NCI-H146 treated with DMSO at 0.1 percent for 48 hours (cell line): ENCODE measurements at regions not wholly inside any gene's neighbourhood (a gene's known extent, or its start where the extent isn't known, plus 50 kb on each side); places are given as distances from the start of the nearest gene placed in this dataset.
"Not testable (repeated sequence)": the region's sequence is repeated elsewhere in the genome, so short reads cannot be mapped to it uniquely, and the experiment has no call there.

Source experiments
- DNase-seq: peaks from one replicate; lab custom pipeline; 2025; ENCODE audit not compliant: unreplicated experiment; lab: John Stamatoyannopoulos, UW

- no peak for DNase-seq
These were observed 1127.3 kb downstream of the SUCLG1 start for GRCh38 chr2:83331810-83332209.

- no peak for DNase-seq
These were observed 1136.0 kb downstream of the SUCLG1 start for GRCh38 chr2:83323038-83323437.

GRCh38 chr2:83320053-83320452 is 1139.0 kb downstream of the SUCLG1 start:
- DNase-seq = no peak

- DNase-seq = no peak
These were observed 1153.2 kb downstream of the SUCLG1 start for GRCh38 chr2:83305758-83306378.

- no peak for DNase-seq
These were observed 1168.0 kb downstream of the SUCLG1 start for GRCh38 chr2:83291083-83291482.

- DNase-seq = no peak
These were observed 1176.2 kb downstream of the SUCLG1 start for GRCh38 chr2:83282841-83283240.

- DNase-seq = no peak
These were observed 1176.9 kb downstream of the SUCLG1 start for GRCh38 chr2:83282043-83282795.

- DNase-seq = no peak
These were observed 1178.7 kb downstream of the SUCLG1 start for GRCh38 chr2:83280391-83280790.

GRCh38 chr2:83273322-83273721 is 1185.8 kb downstream of the SUCLG1 start:
- DNase-seq = no peak

GRCh38 chr2:83261591-83262136 is 1197.4 kb downstream of the SUCLG1 start:
- DNase-seq = no peak

GRCh38 chr2:83253848-83254247 is 1205.2 kb downstream of the SUCLG1 start:
- no peak for DNase-seq

GRCh38 chr2:83251321-83251872 is 1207.7 kb downstream of the SUCLG1 start:
- no peak for DNase-seq

- not testable (repeated sequence) for DNase-seq
These were observed 1213.1 kb downstream of the SUCLG1 start for GRCh38 chr2:83245806-83246537.

- no peak for DNase-seq
These were observed 1218.5 kb downstream of the SUCLG1 start for GRCh38 chr2:83240611-83241010.

- no peak for DNase-seq
These were observed 1221.0 kb downstream of the SUCLG1 start for GRCh38 chr2:83238111-83238510.

GRCh38 chr2:83234246-83234645 is 1224.8 kb downstream of the SUCLG1 start:
- DNase-seq = no peak

GRCh38 chr2:83233781-83234180 is 1225.3 kb downstream of the SUCLG1 start:
- no peak for DNase-seq

GRCh38 chr2:83233326-83233725 is 1225.8 kb downstream of the SUCLG1 start:
- DNase-seq = no peak

- no peak for DNase-seq
These were observed 1229.6 kb downstream of the SUCLG1 start for GRCh38 chr2:83229443-83229842.

GRCh38 chr2:83224591-83225200 is 1234.4 kb downstream of the SUCLG1 start:
- DNase-seq = no peak

GRCh38 chr2:83221258-83221657 is 1237.8 kb downstream of the SUCLG1 start:
- DNase-seq = no peak
